ENCODE measurements at regions not wholly inside any gene's neighbourhood (a gene's known extent, or its start where the extent isn't known, plus 50 kb on each side); places are given as distances from the start of the nearest gene placed in this dataset.

DNA sequence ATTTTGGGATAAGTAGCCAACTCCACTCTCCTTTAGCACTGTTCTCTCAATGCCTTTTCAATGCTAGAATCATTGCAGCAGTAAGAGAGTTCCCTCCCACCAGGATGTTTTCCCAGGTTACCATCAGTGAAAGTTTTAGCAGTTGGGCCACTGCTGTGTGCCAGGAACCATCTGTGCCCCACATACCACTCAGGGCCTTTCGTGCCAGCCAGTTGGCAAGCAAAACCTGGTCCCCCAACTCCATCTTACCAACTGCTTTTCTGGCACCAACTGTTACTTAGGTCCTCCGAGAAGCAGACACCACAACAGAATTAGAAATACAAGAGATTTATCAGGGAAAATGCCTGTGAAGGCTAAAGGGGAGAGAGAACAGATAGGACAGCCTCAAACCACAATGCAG, 533.4 kb upstream of the NBEA start:
- no peak overlapping the region for H2AFZ ChIP-seq
- H3K9me2 ChIP-seq (ENCODE audit: insufficient read depth): no peaks in the 10 kb centered on the region
- BruUV-seq (replicated peaks): no TSS peak
- H4K20me1 ChIP-seq (ENCODE audit: insufficient read depth): no peaks in the 10 kb centered on the region
- H3K9me3 ChIP-seq (ENCODE audit: insufficient read depth, low read depth): no peaks in the 10 kb centered on the region
- intact Hi-C loops (cut with micrococcal nuclease; ENCODE audit: unreplicated experiment): no loop called here
- no peaks in the 10 kb centered on the region; the same call in 1 of the 2 replicates for H3F3A ChIP-seq (ENCODE audit: insufficient read depth, low read depth)
- no peak for DNase-seq
- H3K4me1 ChIP-seq (replicated peaks; ENCODE audit: insufficient read depth): peaks cover 15% of the 10 kb centered on the region
- H3K36me3 ChIP-seq (ENCODE audit: low read depth): no peaks in the 10 kb centered on the region
- H3K4me2 ChIP-seq: no peak overlapping the region
- no peaks in the 10 kb centered on the region for H3K27me3 ChIP-seq (ENCODE audit: insufficient read depth, low read depth)
- TF ChIP-seq, protein P1, sequence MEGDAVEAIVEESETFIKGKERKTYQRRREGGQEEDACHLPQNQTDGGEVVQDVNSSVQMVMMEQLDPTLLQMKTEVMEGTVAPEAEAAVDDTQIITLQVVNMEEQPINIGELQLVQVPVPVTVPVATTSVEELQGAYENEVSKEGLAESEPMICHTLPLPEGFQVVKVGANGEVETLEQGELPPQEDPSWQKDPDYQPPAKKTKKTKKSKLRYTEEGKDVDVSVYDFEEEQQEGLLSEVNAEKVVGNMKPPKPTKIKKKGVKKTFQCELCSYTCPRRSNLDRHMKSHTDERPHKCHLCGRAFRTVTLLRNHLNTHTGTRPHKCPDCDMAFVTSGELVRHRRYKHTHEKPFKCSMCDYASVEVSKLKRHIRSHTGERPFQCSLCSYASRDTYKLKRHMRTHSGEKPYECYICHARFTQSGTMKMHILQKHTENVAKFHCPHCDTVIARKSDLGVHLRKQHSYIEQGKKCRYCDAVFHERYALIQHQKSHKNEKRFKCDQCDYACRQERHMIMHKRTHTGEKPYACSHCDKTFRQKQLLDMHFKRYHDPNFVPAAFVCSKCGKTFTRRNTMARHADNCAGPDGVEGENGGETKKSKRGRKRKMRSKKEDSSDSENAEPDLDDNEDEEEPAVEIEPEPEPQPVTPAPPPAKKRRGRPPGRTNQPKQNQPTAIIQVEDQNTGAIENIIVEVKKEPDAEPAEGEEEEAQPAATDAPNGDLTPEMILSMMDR (conservative IDR thresholded peaks at IDR 0.05): no peak
- no peak for TF ChIP-seq EZH2 (IDR thresholded peaks at IDR 0.05; ENCODE audit: low read depth)
- ChIA-PET POLR2A (ENCODE audit: unreplicated experiment) (no interaction called here), CTCF (no interaction called here)
- no peaks in the 10 kb centered on the region for H3K79me2 ChIP-seq (ENCODE audit: low read depth)
- H3K27ac ChIP-seq: no peak overlapping the region
- H3K4me3 ChIP-seq: no peak overlapping the region

GRCh38 chr13:34409496-34410182, 532.4 kb upstream of the NBEA start:
- H3K79me2 ChIP-seq (ENCODE audit: low read depth): no peaks in the 10 kb centered on the region
- intact Hi-C loops (cut with micrococcal nuclease; ENCODE audit: unreplicated experiment): loop anchor here (5.0 kb wide), 1 partner anchor 53 kb away; no protein-coding TSS in a partner anchor
- H3F3A ChIP-seq (ENCODE audit: insufficient read depth, low read depth): no peaks in the 10 kb centered on the region; the same call in 1 of the 2 replicates
- CTCF ChIA-PET: no interaction called here
- TF ChIP-seq, protein P1 (conservative IDR thresholded peaks at IDR 0.05): no peak
- TF ChIP-seq EZH2 (IDR thresholded peaks at IDR 0.05; ENCODE audit: low read depth): no peak
- H3K4me3 ChIP-seq: no peak overlapping the region
- no peak overlapping the region for H3K27ac ChIP-seq
- H3K27me3 ChIP-seq (ENCODE audit: insufficient read depth, low read depth): no peaks in the 10 kb centered on the region
- no peaks in the 10 kb centered on the region for H3K9me3 ChIP-seq (ENCODE audit: insufficient read depth, low read depth)
- no peak overlapping the region for H3K4me2 ChIP-seq
- no peak overlapping the region for H2AFZ ChIP-seq
- no peaks in the 10 kb centered on the region for H3K36me3 ChIP-seq (ENCODE audit: low read depth)
- H3K9me2 ChIP-seq (ENCODE audit: insufficient read depth): no peaks in the 10 kb centered on the region
- no peak for DNase-seq
- no TSS peak for BruUV-seq (replicated peaks)
- peaks cover 16% of the 10 kb centered on the region for H3K4me1 ChIP-seq (replicated peaks; ENCODE audit: insufficient read depth)
- POLR2A ChIA-PET (ENCODE audit: unreplicated experiment): no interaction called here
- no peaks in the 10 kb centered on the region for H4K20me1 ChIP-seq (ENCODE audit: insufficient read depth)

DNA sequence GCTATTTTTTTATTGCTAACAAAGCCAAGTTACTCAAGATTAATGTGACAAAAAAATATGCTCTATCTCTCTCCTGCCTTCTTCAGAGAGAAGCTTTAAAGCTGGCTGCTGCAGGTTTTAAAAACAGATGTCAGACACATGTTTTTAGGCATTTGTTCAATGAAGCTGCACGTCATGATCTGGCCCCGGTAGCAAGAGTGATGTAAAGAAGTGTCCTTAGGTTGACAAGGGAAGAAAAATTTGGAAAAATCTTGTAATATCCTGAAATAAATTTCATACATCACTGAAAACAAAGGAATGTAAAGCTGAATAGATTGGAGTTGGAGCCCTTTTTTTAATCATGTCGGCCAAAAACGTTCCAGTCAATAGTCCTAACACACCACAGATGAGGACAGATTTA, 531.4 kb upstream of the NBEA start:
- no peak overlapping the region for H3K4me3 ChIP-seq
- no peaks in the 10 kb centered on the region for H3K9me3 ChIP-seq (ENCODE audit: insufficient read depth, low read depth)
- H4K20me1 ChIP-seq (ENCODE audit: insufficient read depth): no peaks in the 10 kb centered on the region
- no peaks in the 10 kb centered on the region; the same call in 1 of the 2 replicates for H3F3A ChIP-seq (ENCODE audit: insufficient read depth, low read depth)
- H3K79me2 ChIP-seq (ENCODE audit: low read depth): no peaks in the 10 kb centered on the region
- H3K36me3 ChIP-seq (ENCODE audit: low read depth): no peaks in the 10 kb centered on the region
- no peaks in the 10 kb centered on the region for H3K27me3 ChIP-seq (ENCODE audit: insufficient read depth, low read depth)
- no peak for DNase-seq
- CTCF ChIA-PET: no interaction called here
- no peaks in the 10 kb centered on the region for H3K9me2 ChIP-seq (ENCODE audit: insufficient read depth)
- no peak overlapping the region for H3K4me2 ChIP-seq
- H2AFZ ChIP-seq: no peak overlapping the region
- TF ChIP-seq, protein P1 (conservative IDR thresholded peaks at IDR 0.05): no peak
- no peak for TF ChIP-seq EZH2 (IDR thresholded peaks at IDR 0.05; ENCODE audit: low read depth)
- no TSS peak for BruUV-seq (replicated peaks)
- intact Hi-C loops (cut with micrococcal nuclease; ENCODE audit: unreplicated experiment): loop anchor here (5.0 kb wide), 1 partner anchor 52 kb away; no protein-coding TSS in a partner anchor
- H3K4me1 ChIP-seq (replicated peaks; ENCODE audit: insufficient read depth): peaks cover 16% of the 10 kb centered on the region
- POLR2A ChIA-PET (ENCODE audit: unreplicated experiment): interaction anchor here (0.7 kb wide), 1 partner anchor 61 kb away, joined by 5 read pairs; no protein-coding TSS in a partner anchor
- H3K27ac ChIP-seq: no peak overlapping the region
